Activated CD8-positive, alpha-beta memory T cell treated with anti-CD3 and anti-CD28 coated beads for 48 hours (primary cell): ENCODE measurements at regions not wholly inside any gene's neighbourhood (a gene's known extent, or its start where the extent isn't known, plus 50 kb on each side); places are given as distances from the start of the nearest gene placed in this dataset.
"Not testable (repeated sequence)": the region's sequence is repeated elsewhere in the genome, so short reads cannot be mapped to it uniquely, and the experiment has no call there.

Experiments
- DNase-seq, 3 experiments: peaks; one replicate each; pipeline ENCODE4 v3.0.0-alpha.2; 2020; ENCODE audit warnings: low read depth in 2 of 3, low spot score in 2 of 3

DNA sequence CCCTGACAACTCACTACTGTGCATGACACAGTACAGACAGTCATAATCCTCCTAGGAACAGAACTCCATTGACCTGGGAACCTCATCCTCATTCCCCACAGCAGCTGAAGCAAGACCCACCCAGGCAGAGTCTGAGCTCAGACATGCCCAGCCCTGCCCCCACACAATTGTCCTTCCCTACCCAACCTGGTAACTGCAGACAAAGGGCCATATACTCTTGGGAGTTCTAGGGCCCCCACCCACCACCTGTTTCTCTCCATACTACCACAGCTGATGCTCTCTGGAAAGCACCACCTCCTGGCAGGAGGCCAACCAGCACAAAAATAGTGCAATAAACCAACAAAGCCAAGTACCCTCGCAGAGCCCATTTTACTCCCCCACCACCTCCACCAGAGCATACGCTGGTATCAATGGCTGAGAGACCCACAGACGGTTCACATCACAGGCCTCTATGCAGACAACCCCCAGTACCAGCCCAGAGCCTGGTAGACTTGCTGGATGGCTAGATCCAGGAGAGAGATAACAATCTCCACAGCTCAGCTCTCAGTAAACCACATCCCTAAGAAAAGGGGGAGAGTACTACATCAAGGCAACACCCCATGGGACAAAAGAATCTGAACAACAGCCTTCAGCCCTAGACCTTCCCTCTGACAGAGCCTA lies 159.7 kb upstream of the CXADR start:
- DNase-seq = no peak

- no peak for DNase-seq
Observed at GRCh38 chr21:17359781-17360180, 153.1 kb upstream of the CXADR start.

GRCh38 chr21:17368748-17369363 lies 144.0 kb upstream of the CXADR start:
- DNase-seq = no peak

DNA sequence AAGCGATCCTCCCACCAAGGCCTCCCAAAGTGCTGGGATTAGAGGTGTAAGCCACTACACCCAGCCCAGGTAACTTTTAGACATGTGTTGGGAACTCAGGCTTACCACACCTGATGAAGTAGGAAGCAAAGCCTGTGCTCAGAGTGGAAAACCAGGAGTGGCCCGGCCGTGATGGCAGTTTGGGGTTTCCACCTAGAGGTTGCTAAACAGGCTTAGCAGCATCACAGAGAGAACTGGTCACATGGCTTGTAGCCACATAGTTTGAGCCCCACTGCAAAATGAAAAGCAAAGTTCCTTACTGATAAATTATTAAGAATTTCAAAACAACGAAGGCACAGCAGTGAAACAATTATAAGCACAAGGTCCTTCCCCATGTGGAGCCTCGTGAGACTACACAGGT lies 142.6 kb upstream of the CXADR start:
- no peak for DNase-seq

DNA sequence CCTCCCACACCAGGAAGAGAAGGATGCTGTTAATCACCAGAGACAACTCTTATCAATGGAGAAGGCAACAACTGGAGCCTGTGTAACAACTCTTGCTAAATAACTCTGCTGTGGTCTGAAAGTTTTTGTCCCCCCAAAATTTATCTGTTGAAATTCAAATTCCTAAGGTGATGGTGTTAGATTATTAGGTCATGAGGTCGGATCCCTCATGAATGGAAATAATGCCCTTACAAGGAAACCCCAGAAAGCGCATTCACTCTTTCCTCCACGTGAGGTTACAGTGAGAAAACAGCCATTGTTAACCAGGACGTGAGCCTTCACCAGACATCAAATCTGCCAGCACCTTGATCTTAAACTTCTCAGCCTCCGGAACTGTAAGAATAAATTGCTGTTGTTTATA lies 141.9 kb upstream of the CXADR start:
- no peak for DNase-seq

- no peak for DNase-seq
Observed at GRCh38 chr21:17371450-17371849, 141.4 kb upstream of the CXADR start.

DNA sequence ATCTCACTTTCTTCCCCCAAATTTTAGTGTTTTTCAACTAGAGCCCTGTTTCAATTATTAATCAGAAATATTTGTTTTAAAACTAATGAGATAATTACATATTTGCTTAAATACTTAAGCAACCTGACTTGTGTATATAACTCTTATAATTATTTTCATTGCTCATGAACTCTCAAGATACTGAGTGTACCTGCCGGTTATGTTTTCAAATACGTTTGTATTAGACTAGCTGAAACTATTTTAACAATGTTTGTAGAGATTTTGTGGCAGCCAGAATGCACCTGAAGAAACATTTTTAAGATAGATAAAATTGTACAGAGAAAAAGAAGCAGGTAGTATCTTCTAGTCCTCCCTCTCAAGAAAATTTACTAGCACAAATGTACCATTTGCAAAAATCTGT lies 140.6 kb upstream of the CXADR start:
- DNase-seq = no peak

GRCh38 chr21:17386498-17386897 lies 126.3 kb upstream of the CXADR start:
- DNase-seq = no peak

GRCh38 chr21:17387030-17387617 lies 125.7 kb upstream of the CXADR start:
- peak in 1 of 3 experiments; percentile 26 for DNase-seq

DNA sequence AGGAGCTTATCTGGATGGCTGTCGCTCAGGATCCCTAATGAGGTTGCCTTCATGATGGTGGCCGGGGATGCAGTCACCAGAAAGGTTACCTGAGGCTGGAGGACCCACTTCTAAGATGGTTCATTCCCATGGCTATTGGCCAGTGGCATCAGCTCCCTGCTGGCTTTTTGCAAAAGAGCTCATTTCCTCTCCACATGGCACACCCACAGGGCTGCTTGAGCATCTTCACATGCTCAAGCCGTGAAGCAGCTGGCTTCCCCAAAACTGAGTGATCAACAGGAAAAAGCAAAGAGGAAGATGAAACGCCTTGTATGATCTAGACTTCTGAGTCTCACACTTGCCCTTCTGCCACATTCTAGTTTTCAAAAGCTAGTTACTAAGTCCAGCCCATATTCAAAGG lies 124.6 kb upstream of the CXADR start:
- DNase-seq = no peak

- DNase-seq = no peak
Observed at GRCh38 chr21:17389311-17389710, 123.5 kb upstream of the CXADR start.

GRCh38 chr21:17390569-17390968 lies 122.3 kb upstream of the CXADR start:
- no peak for DNase-seq

DNA sequence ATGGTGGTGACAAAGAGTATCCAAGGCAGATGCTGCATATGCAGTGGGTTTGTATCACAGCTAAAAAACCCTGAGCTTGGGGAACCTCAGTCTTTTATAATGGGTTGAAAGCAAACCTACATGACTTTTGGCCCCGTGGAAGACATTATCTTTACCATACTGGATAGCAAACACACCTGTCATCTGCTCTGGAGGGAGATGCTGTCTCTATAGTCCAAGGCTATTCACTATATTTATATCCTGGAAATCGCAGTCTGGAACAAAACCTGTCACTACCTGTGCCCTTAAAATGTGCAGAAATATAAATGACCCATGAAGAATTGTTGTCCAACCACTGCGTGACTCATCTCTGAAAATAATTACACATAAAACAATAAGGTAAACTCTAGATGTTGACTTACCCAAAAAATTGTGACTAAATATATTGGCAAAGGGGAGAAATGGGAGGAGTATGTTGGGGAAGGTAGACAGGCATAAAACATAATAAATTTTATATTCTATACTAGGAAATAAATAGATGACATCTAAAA lies 121.0 kb upstream of the CXADR start:
- DNase-seq = no peak

- DNase-seq = no peak
Observed at GRCh38 chr21:17393413-17393812, 119.4 kb upstream of the CXADR start.

DNA sequence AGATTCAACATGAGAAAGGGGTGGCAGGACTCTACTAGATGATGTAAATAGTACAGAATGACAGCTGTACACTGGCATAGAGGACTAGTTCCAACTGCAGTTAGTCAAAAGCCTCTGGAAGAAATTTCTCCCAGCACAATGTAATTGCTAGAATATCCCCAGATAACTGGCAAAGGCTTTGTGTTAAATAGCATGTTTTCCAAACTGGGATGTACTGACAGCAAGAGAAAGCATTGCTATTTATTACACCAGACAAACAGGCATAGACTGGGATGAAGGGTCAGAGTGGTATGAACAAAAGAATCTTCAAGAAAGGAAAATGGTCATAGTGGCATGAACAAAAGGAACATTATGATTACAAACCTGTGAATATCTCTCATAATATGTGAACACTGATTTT lies 115.9 kb upstream of the CXADR start:
- no peak for DNase-seq

GRCh38 chr21:17397703-17398102 lies 115.1 kb upstream of the CXADR start:
- no peak for DNase-seq

GRCh38 chr21:17398954-17399353 lies 113.9 kb upstream of the CXADR start:
- not testable (repeated sequence) for DNase-seq

GRCh38 chr21:17402937-17403336 lies 109.9 kb upstream of the CXADR start:
- no peak for DNase-seq

DNA sequence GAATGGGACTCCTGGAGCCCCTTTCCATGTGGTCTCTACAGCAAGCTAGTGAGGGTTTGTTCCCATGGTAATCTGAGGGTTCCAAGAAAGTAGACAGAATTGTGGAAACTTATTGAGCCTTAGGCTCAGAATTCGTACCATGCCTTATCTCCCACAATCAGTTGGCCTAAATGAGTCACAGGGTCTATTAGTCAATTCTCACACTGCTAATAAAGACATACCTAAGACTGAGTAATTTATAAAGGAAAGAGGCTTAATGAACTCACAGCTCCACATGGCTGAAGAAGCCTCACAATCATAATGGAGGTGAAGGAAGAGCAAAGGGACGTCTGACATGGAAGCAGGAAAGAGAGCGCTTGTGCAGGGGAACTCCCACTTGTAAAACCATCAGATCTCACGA lies 106.6 kb upstream of the CXADR start:
- no peak for DNase-seq

DNA sequence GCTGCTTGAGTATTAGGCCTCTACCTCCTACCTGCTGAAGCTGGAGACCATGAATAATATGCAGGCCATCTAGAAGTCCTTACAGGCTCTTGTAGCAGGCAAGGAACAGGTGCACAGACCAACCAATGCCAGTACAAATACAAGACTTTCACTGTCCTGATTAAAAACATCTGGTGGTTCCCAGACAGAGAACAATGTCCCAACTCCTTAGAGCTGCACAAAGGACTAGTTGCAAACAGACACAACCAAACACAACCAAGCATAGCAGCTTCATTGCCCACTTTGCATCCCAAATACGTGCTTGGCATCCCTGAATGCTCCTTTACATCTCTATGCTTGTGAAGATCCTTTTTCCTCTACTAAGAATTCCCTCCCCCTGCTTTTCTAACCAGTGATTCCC lies 98.1 kb upstream of the CXADR start:
- no peak for DNase-seq

DNA sequence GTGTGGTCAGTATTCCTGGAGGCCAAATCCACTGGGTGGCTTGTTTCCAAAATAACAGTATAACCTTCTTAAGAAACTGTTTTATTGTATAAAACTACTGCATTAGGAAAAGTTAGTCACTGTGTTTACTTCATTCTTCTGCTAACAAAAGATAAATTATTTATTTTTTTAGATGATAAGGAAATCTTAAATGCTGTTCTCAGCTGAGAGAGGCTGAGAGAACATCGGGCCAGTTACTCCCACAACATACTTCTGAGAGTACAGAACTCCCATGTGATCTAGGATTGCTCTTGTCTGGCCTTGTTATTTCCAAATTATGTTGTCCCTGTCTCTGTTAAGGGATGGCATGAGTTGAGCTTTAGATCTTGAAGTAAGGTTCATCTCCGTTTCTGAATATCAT lies 96.7 kb upstream of the CXADR start:
- no peak for DNase-seq

DNA sequence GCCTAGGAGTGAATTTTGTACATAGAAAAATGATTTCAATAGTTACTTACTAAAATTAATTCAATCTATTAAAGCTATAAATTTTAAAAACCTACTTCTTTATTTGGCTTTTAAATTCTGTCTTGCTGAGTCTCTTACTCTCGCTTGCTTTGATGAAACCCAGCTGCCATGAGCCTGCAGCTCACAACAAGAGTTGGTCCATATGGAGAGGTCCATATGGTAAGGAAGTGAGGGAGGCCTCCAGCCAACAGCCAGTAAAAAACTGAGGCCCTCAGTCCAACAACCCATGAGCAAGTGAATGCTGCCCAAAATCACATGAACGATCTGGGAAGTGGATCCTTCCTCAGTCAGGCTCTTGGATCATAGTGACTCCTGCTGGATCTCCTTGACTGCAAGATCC lies 89.9 kb upstream of the CXADR start:
- no peak for DNase-seq

GRCh38 chr21:17427157-17427556 lies 85.7 kb upstream of the CXADR start:
- no peak for DNase-seq
